IMR-90 (cell line): ENCODE measurements at regions not wholly inside any gene's neighbourhood (a gene's known extent, or its start where the extent isn't known, plus 50 kb on each side); places are given as distances from the start of the nearest gene placed in this dataset.

Experiments
- ATAC-seq: fragments of 200-7000 bp; cut with Tn5 transposase; 2 replicates; pipeline ENCODE4 v1.9.1; 2020; ENCODE audit warnings: low read depth, mild to moderate bottlenecking, moderate library complexity
- BruUV-seq: library from RNA; stranded (reverse); fragments of 400-500 nt; replicated peaks from 2 replicates; lab custom pipeline; 2021; lab: Mats Ljungman, UMichigan
- CTCF ChIA-PET: fragments of 300-600 bp; formaldehyde crosslinking; extraction: SDS; loops from one replicate; lab custom pipeline; 2021; ENCODE audit warnings: antibody characterized with exemption; lab: Yijun Ruan, JAX
- POLR2A ChIA-PET: fragments of 300-600 bp; sonication (Branson Sonifier 250); formaldehyde crosslinking; loops from one replicate; lab custom pipeline; 2022; ENCODE audit warnings: antibody characterized with exemption; ENCODE audit not compliant: unreplicated experiment; lab: Charles Lee
- DNase-seq: peaks from one replicate; pipeline ENCODE4 v3.0.0; 2013
- H2AFZ ChIP-seq: replicated peaks from 2 replicates; pipeline ENCODE3; 2013; ENCODE audit warnings: low read length, mild to moderate bottlenecking; ENCODE audit not compliant: poor library complexity
- H2AK5ac ChIP-seq: 2 replicates; pipeline ENCODE4 v1.6.1; 2013; ENCODE audit warnings: low read depth, low read length, inconsistent platforms
- H2AK9ac ChIP-seq: replicated peaks from 2 replicates; pipeline ENCODE3; 2013; ENCODE audit warnings: mild to moderate bottlenecking, low read depth, low read length, moderate library complexity; ENCODE audit not compliant: poor library complexity
- H2BK120ac ChIP-seq: 2 replicates; pipeline ENCODE4 v1.6.1; 2013; ENCODE audit warnings: low read depth, low read length, inconsistent platforms
- H2BK15ac ChIP-seq: 3 replicates; pipeline ENCODE4 v1.6.1; 2013; ENCODE audit warnings: low read depth, low read length, inconsistent platforms
- H2BK20ac ChIP-seq: 2 replicates; pipeline ENCODE4 v1.6.1; 2013; ENCODE audit warnings: low read depth, mild to moderate bottlenecking, inconsistent platforms, low read length, moderate library complexity
- H2BK5ac ChIP-seq: 2 replicates; pipeline ENCODE4 v1.6.1; 2013; ENCODE audit warnings: mild to moderate bottlenecking, low read depth, low read length, inconsistent platforms; ENCODE audit not compliant: poor library complexity, severe bottlenecking
- H3K14ac ChIP-seq: replicated peaks from 2 replicates; pipeline ENCODE4 v1.6.1; 2013; ENCODE audit warnings: low read depth, low read length, inconsistent platforms
- H3K18ac ChIP-seq: 2 replicates; pipeline ENCODE4 v1.6.1; 2013; ENCODE audit warnings: low read depth, low read length, control low read depth
- H3K23ac ChIP-seq: 2 replicates; pipeline ENCODE4 v1.6.1; 2013; ENCODE audit warnings: low read depth, low read length, inconsistent platforms
- H3K27ac ChIP-seq: 2 replicates; pipeline ENCODE4 v1.5.1; 2013; ENCODE audit warnings: mild to moderate bottlenecking, control low read depth, low read length; ENCODE audit not compliant: insufficient read depth
- H3K27me3 ChIP-seq: 2 replicates; pipeline ENCODE4 v1.6.1; 2013; ENCODE audit warnings: low read length; ENCODE audit not compliant: control insufficient read depth, insufficient read depth
- H3K36me3 ChIP-seq: 2 replicates; pipeline ENCODE4 v1.6.1; 2013; ENCODE audit warnings: low read length, mixed read lengths; ENCODE audit not compliant: control insufficient read depth, insufficient read depth
- H3K4ac ChIP-seq: 2 replicates; pipeline ENCODE4 v1.6.1; 2013; ENCODE audit warnings: low read depth, low read length, inconsistent platforms
- H3K4me1 ChIP-seq: 2 replicates; pipeline ENCODE4 v1.6.1; 2013; ENCODE audit warnings: low read length, mixed read lengths; ENCODE audit not compliant: control insufficient read depth, insufficient read depth
- H3K4me2 ChIP-seq: 2 replicates; pipeline ENCODE4 v1.6.1; 2013; ENCODE audit warnings: low read depth, mild to moderate bottlenecking, control low read depth, low read length, moderate library complexity
- H3K4me3 ChIP-seq: 2 replicates; pipeline ENCODE4 v1.5.1; 2013; ENCODE audit warnings: low read depth, mild to moderate bottlenecking, control low read depth, low read length, moderate library complexity; ENCODE audit not compliant: insufficient read depth
- H3K56ac ChIP-seq: 2 replicates; pipeline ENCODE4 v1.6.1; 2013; ENCODE audit warnings: low read length, inconsistent platforms; ENCODE audit not compliant: insufficient read depth; ENCODE audit errors: extremely low read depth
- H3K79me1 ChIP-seq, 2 experiments: 2 replicates each; pipeline ENCODE4 v1.6.1; 2013; ENCODE audit warnings: low read length in 2 of 2, inconsistent platforms in 1 of 2, low read depth in 1 of 2
- H3K9ac ChIP-seq: 2 replicates; pipeline ENCODE4 v1.6.1; 2013; ENCODE audit warnings: low read depth, low read length, control low read depth
- H3K9me1 ChIP-seq: 2 replicates; pipeline ENCODE4 v1.6.1; 2013; ENCODE audit warnings: low read length, inconsistent platforms; ENCODE audit not compliant: insufficient read depth
- H3K9me3 ChIP-seq: 2 replicates; pipeline ENCODE4 v1.6.1; 2013; ENCODE audit warnings: low read length; ENCODE audit not compliant: control insufficient read depth, insufficient read depth
- H4K20me1 ChIP-seq: 2 replicates; pipeline ENCODE4 v1.6.1; 2013; ENCODE audit warnings: low read length, inconsistent platforms; ENCODE audit not compliant: insufficient read depth
- H4K5ac ChIP-seq: 2 replicates; pipeline ENCODE4 v1.6.1; 2013; ENCODE audit warnings: mild to moderate bottlenecking, low read depth, low read length, control low read depth
- H4K8ac ChIP-seq, 2 experiments: 2 replicates each; pipeline ENCODE4 v1.6.1; 2013; ENCODE audit warnings: low read depth in 2 of 2, low read length in 2 of 2, control low read depth in 1 of 2, inconsistent platforms in 1 of 2
- H4K91ac ChIP-seq: 2 replicates; pipeline ENCODE4 v1.6.1; 2013; ENCODE audit warnings: low read depth, low read length, inconsistent platforms; ENCODE audit not compliant: insufficient read depth
- BHLHE40 ChIP-seq: fragments of 150-350 bp; IDR thresholded peaks from 2 replicates; pipeline ENCODE4 v1.6.1; 2016; ENCODE audit warnings: mild to moderate bottlenecking, low read depth, low read length
- CEBPB ChIP-seq: IDR thresholded peaks from 2 replicates; pipeline ENCODE4 v1.6.1; 2012; ENCODE audit warnings: low read depth, low read length, improper control_type of control experiment
- FOS ChIP-seq: fragments of 150-350 bp; IDR thresholded peaks from 2 replicates; pipeline ENCODE4 v1.6.1; 2016; ENCODE audit warnings: low read depth, low read length
- MXI1 ChIP-seq: IDR thresholded peaks from 2 replicates; pipeline ENCODE4 v1.6.1; 2012; ENCODE audit warnings: low read depth, mild to moderate bottlenecking, low read length, moderate library complexity, borderline replicate concordance
- POLR2A ChIP-seq: IDR thresholded peaks from 2 replicates; pipeline ENCODE4 v1.6.1; 2012; ENCODE audit warnings: mild to moderate bottlenecking, low read depth, low read length
- RCOR1 ChIP-seq: IDR thresholded peaks from 2 replicates; pipeline ENCODE4 v1.6.1; 2012; ENCODE audit warnings: mild to moderate bottlenecking, low read length, improper control_type of control experiment; ENCODE audit not compliant: insufficient replicate concordance
- RFX5 ChIP-seq: IDR thresholded peaks from 2 replicates; pipeline ENCODE4 v1.8.0; 2012; ENCODE audit warnings: low read depth, mild to moderate bottlenecking, low read length, moderate library complexity
- SMC3 ChIP-seq: fragments of 150-350 bp; IDR thresholded peaks from 2 replicates; pipeline ENCODE4 v1.6.1; 2016; ENCODE audit warnings: low read depth, mild to moderate bottlenecking, antibody characterized with exemption, low read length, moderate library complexity
- USF2 ChIP-seq: fragments of 150-350 bp; IDR thresholded peaks from 2 replicates; pipeline ENCODE4 v1.6.1; 2017; ENCODE audit warnings: mild to moderate bottlenecking, antibody characterized with exemption, low read length, low read depth
- WGBS, 2 experiments: methylation state at CpG; one replicate each; pipeline versions ENCODE4 v1.1.5 to v1.1.7; 2013; ENCODE audit warnings: missing lambda C conversion rate in 2 of 2; ENCODE audit not compliant: insufficient read length in 1 of 2; ENCODE audit errors: extremely low coverage in 2 of 2; 5-methylcytosine and 5-hydroxymethylcytosine counted together
- dilution Hi-C: fragments of 300-500 bp; cut with HindIII; formaldehyde crosslinking; loops from one replicate; pipeline ENCODE4 v1.14.3; 2018; ENCODE audit warnings: low sequenced_read_pairs; ENCODE audit not compliant: unreplicated experiment
- in situ Hi-C: fragments of 300-500 bp; cut with MboI; formaldehyde crosslinking; loops from 3 replicates; pipeline ENCODE4 v1.14.3; 2019; ENCODE audit warnings: low sequenced_read_pairs, inconsistent platforms, mixed read lengths
- intact Hi-C: fragments of 100-400 bp; cut with micrococcal nuclease; formaldehyde crosslinking; loops from 2 replicates; pipeline ENCODE4 v1.10.0; 2022

- Histone ChIP-seq H3K9me3 (no peaks in the 10 kb centered on the region), H2BK120ac (peak overlapping the region; percentile 95), H3K36me3 (peaks cover 4% of the 10 kb centered on the region; the same call in 1 of the 2 replicates), H3K4me2 (peak overlapping the region; percentile 88), H3K56ac (peak overlapping the region; percentile 59; the same call in 1 of the 2 replicates), H3K79me1 (peaks cover 40 to 93% of the 10 kb centered on the region in 2 experiments), H3K4ac (peak overlapping the region; percentile 94), H2BK20ac (peak overlapping the region; percentile 85), H3K23ac (peak overlapping the region; percentile 98), H4K5ac (peak overlapping the region; percentile 70), H2BK5ac (peak overlapping the region; percentile 92), H3K27ac (peak overlapping the region; percentile 90), H4K20me1 (peaks cover 17% of the 10 kb centered on the region), H3K18ac (peak overlapping the region; percentile 89), H4K8ac (peak overlapping the region; percentile 69 to 83; a peak in 3 of 4 replicates), H2AK5ac (peak overlapping the region; percentile 79; the same call in 1 of the 2 replicates), H2AFZ (no peak overlapping the region), H3K27me3 (no peaks in the 10 kb centered on the region), H3K14ac (peak overlapping the region; percentile 99), H3K4me3 (peak overlapping the region; percentile 51), H3K9ac (peak overlapping the region; percentile 76), H4K91ac (peak overlapping the region; percentile 95), H2AK9ac (peak overlapping the region; percentile 79), H3K9me1 (peaks cover 46% of the 10 kb centered on the region), H3K4me1 (peaks cover 41% of the 10 kb centered on the region), H2BK15ac (peak overlapping the region; percentile 95; the same call in 1 of the 3 replicates)
- WGBS, 2 experiments: no CpG with 5 or more reads among the region's 7 CpGs
- in situ Hi-C loops: no loop called here
- ChIA-PET POLR2A (interaction anchor here (1.2 kb wide), 1 partner anchor 94 kb away, joined by 4 read pairs; no protein-coding TSS in a partner anchor), CTCF (interaction anchor here (0.6 to 0.9 kb wide), 3 partner anchors 25 to 100 kb away, joined by 3 to 5 read pairs (median 3); no protein-coding TSS in a partner anchor)
- dilution Hi-C loops: no loop called here
- TF ChIP-seq RCOR1 (no peak), USF2 (no peak), POLR2A (no peak), RFX5 (no peak), FOS (no peak), MXI1 (no peak), SMC3 (no peak), CEBPB (no peak), BHLHE40 (no peak)
- no peak for DNase-seq
- ATAC-seq: no peak
- intact Hi-C loops: loop anchor here (5.0 kb wide), 1 partner anchor 37 kb away; no protein-coding TSS in a partner anchor
- no TSS peak for BruUV-seq
These were observed 101.6 kb upstream of the AKIP1 start for GRCh38 chr11:8809241-8809938.
